Fibroblast of peridontal ligament (primary cell): ENCODE measurements at regions not wholly inside any gene's neighbourhood (a gene's known extent, or its start where the extent isn't known, plus 50 kb on each side); places are given as distances from the start of the nearest gene placed in this dataset.
"Not testable (repeated sequence)": the region's sequence is repeated elsewhere in the genome, so short reads cannot be mapped to it uniquely, and the experiment has no call there.

Experiments used
- DNase-seq: peaks from one replicate; pipeline ENCODE4 v3.0.0-alpha.2; 2010; ENCODE audit errors: extremely low read depth

DNA sequence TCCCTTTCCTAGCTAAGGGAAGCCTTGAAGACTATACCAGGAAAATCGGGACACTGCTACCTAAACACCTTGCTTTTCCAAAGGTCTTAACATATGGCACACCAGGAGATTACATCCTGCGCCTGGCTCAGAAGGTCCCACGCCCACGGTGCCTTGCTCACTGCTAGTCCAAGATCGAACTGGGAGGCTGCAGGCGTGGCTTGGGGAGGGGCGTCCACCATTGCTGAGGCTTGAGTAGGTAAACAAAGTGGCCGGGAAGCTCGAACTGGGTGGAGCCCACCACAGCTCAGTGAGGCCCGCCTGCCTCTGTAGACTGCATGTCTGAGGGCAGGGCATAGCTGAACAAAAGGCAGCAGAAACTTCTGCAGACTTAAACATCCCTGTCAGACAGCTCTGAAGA, 459.7 kb upstream of the EYS start:
- DNase-seq = not testable (repeated sequence)

- no peak for DNase-seq
Observed at GRCh38 chr6:66161546-66162108, 454.6 kb upstream of the EYS start.

GRCh38 chr6:66159937-66160336, 452.9 kb upstream of the EYS start:
- DNase-seq = no peak

DNA sequence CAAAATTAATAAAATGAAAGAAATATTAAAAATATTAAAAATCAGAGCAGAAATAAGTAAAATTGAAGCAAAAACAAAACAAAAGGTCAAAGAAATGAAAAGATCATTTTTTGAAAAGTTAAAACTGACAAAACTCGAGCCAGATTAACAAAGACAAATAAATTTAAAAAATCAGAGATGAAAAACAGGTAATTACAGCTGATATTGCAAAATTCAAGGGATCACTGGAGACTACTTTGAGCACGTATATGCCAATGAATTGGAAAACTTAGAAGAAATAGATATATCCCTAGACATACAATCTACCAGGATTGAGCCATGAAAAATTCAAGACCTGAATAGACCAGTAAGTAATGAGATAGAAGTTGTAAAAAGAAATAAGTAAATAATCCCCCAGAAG, 446.2 kb upstream of the EYS start:
- DNase-seq = no peak

DNA sequence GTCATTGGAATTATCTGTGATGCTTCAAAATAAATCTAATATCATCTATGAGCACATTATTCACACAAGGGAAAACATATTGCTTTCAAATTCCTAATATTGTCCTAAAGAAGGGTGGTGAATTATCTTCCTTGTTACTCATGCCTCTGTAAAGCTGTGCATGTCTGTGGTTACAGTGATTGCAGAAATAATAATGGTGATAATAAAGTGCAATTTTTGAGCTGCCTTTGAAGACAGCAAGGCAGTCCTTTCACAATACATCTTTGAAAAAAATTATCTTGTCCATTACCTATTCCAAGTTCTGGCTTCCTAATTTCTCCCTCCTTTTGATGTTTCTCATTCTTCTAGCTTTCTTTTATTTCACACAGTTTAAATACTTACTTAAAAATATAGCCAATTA, 442.1 kb upstream of the EYS start:
- no peak for DNase-seq

GRCh38 chr6:66145867-66146266, 438.8 kb upstream of the EYS start:
- DNase-seq = no peak

- no peak for DNase-seq
Observed at GRCh38 chr6:66134021-66134420, 427.0 kb upstream of the EYS start.

GRCh38 chr6:66128656-66129055, 421.6 kb upstream of the EYS start:
- no peak for DNase-seq

DNA sequence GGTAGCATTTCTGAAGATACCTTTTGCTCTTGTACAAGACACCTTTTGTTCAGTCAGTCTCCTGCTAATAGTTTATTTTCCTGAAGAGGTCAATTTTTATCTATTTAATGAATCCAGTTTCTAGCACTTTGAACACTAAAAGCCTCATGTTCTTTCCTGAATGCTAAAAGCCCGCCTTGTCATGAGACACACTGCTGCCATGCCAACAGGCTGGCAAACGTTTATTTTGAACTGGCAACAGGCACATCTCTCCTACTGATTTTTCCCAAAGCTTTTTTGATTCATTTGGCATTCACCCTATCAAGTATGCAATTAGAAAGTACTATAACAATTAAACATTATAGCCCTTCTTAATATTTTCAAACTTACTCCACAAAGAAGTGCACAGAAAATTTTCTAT, 421.2 kb upstream of the EYS start:
- no peak for DNase-seq

GRCh38 chr6:66127061-66127460, 420.0 kb upstream of the EYS start:
- no peak for DNase-seq

- DNase-seq = no peak
Observed at GRCh38 chr6:66126358-66126757, 419.3 kb upstream of the EYS start.

DNA sequence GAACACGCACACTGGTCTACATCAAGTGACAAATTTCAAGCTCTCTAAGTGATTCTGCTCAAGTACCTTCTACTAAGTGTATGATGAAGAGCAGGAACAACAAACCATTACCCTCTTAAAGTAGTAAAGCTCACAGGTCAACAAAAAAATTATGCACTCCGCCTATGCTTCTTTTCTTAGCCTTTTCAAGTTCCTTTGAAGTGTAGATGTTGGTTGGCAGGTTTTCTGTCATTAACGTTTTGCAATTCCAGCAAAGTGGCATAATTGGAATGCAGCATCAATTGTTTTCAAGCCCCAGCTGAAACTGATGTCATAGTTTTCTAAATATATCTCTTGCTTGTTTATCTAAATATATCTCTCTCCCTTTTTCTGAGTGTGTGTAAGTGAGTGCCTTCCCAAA, 396.9 kb upstream of the EYS start:
- no peak for DNase-seq

DNA sequence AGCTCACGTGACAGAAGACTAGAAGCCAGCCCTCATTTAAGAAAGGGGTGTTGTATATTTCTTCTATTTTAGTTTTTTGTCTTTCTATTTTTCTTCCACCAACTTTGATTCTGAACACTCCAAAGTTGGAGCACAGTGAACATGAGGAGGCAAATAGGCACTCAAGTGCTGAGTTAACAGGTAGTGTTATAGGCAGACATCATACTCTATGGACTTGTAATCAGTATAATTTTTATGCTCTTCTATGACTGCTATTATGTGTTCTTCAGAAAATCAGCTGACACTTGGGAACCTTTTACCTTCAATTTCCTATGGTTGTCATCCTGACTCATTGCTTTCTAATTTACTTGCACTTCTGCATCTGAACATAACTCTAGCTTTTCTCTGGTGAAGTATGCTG, 396.3 kb upstream of the EYS start:
- no peak for DNase-seq

GRCh38 chr6:66096679-66097078, 389.7 kb upstream of the EYS start:
- DNase-seq = no peak

GRCh38 chr6:66094615-66095014, 387.6 kb upstream of the EYS start:
- no peak for DNase-seq

DNA sequence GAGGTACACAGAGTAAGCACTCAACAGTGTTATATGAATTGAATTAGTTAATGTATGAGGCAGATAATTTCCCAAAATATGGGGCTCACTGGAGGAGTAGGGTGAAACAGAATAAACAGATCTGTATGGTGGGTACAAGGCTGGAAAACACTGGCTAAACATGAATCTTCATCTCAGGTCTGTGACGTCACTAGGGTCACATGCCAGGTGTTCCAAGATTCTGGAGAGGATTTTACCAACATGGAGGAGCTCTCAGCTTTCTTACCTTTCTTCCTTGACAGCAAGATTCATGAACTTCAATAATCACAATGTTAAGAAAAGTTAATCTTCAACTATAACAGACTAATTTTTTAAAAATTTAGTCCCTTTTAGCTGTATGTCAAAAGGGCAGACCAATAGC, 385.3 kb upstream of the EYS start:
- not testable (repeated sequence) for DNase-seq

DNA sequence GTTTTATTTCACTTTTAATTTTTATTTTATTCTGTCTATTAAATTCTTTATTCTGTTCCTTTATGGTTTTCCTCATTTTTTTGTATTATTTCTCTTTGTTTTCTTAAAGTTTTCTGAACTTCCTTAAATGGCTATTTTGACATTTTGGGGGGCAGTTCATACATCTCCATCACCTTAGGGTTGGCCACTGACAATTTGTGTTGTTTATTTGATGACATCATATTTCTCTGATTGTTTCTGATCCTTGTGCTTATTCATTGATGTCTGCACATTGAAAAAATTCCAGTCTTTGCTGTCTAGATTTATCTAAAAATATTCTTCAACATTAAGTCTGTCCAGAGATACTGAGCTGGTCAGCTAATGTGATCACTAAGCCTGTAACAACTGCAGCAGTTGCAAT, 379.5 kb upstream of the EYS start:
- DNase-seq = no peak

DNA sequence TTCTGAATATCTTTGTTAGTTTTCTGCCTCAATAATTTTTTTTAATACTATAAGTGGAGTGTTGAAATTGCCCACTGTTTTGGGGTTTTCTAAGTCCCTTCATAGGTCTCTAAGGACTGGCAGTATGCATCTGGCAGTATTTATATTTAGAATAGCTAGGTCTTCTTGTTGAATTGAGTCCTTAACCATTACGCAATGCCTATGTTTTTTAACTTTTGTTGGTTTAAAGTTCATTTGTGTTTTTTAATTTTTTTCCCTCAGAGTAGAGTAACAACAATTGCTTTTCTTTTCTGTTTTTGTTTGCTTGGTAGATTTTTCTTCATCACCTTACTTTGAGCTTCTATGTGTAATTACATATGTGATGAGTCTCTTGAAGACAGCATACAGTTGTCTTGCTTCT, 375.9 kb upstream of the EYS start:
- no peak for DNase-seq

DNA sequence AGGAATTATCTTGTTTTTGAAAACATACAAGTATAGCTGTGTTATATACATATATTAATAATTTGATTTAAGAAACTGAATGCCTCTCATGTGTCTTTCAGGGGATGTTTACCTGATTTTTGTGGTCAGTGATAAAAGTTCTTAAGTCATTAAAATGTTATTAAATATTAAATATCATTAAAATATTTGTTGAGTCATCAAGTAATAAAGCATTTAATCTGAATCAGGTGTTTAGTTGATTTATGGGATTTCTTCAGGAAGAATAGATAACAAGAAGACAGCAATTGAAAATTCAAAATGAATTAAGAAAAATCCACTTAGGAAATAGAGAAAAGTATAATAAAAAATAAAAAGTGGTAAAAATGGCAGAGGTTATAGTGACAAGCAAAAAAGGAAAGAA, 361.9 kb upstream of the EYS start:
- DNase-seq = no peak

- no peak for DNase-seq
Observed at GRCh38 chr6:66068033-66068432, 361.0 kb upstream of the EYS start.

DNA sequence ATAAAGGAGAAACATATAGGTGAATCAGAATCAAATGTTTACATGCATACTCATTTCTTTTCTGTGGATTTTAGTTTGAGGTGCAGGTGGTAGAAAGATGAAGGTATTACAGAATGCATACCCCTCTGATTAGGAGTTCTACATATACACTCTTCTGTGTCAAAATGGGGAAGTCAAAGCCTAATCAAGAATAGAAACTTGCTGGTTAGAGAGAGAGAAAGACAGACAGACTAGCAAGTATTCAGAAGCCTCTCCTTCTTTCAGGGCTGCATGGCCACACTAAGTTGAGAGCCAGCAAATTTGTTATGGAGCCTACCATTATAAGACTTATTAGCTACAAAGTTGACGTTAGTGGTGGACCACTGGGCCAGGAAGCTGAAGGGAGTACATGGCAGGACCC, 358.3 kb upstream of the EYS start:
- DNase-seq = no peak

DNA sequence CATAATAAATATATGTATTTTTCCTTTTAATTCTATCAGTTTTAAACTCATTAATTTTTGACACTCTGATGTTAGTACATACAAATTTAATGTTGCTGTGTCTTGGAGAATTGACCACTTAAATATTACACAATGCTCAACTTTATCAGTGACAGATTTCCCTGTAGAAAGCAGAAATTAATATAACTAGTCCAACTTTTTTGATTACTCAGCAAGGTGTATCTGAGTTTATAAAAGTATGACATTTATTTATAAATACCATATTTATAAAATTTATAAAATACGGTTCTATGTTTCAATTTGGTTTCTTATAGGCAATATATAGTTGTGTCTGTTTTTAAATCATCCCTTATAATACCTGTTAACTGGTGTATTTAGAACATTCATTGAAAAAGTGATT, 350.0 kb upstream of the EYS start:
- DNase-seq = no peak

DNA sequence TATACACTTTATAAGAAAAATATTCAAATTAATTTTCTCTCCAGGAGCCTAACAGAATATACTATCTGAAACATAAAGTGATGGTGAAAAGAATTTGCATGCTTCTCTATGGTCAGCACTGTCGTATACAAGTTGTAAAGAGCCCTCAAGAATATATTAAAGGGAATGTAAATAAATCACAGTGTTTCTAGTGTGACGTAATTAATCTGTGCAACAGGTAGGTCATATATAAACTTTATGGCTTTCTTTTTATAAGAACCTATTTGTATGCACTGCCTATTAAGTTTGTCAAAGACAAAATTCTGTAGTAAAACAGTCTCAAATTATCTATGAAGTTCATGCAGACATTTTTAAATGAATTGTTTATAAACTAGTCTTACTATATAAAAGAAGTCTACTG, 347.9 kb upstream of the EYS start:
- DNase-seq = no peak

- no peak for DNase-seq
Observed at GRCh38 chr6:66051812-66052211, 344.8 kb upstream of the EYS start.
